ENCODE measurements at regions not wholly inside any gene's neighbourhood (a gene's known extent, or its start where the extent isn't known, plus 50 kb on each side); places are given as distances from the start of the nearest gene placed in this dataset.
A peak's percentile ranks its signal among the peaks of the same experiment; 100 is the strongest.

- intact Hi-C loops (cut with DNase I) = no loop called here
- no peaks in the 10 kb centered on the region for H3K27me3 ChIP-seq (ENCODE audit: low read depth)
- H3K4me3 ChIP-seq = no peak overlapping the region
- no peak for TF ChIP-seq CTCF (IDR thresholded peaks at IDR 0.05)
- peak overlapping the region; percentile 54 for H3K27ac ChIP-seq
- no peaks in the 10 kb centered on the region for H3K36me3 ChIP-seq
- ATAC-seq (peak; percentile 33 to 36), DNase-seq (no peak)
- H3K9me3 ChIP-seq = no peaks in the 10 kb centered on the region
- H3K4me1 ChIP-seq = peaks cover 45% of the 10 kb centered on the region
Measured at GRCh38 chr10:113493882-113494301, 59.0 kb upstream of the HABP2 start.

GRCh38 chr10:113494761-113495160 is 58.1 kb upstream of the HABP2 start:
- no peak for TF ChIP-seq CTCF (IDR thresholded peaks at IDR 0.05)
- DNase-seq (no peak), ATAC-seq (no peak)
- intact Hi-C loops (cut with DNase I) = no loop called here
- Histone ChIP-seq H3K36me3 (no peaks in the 10 kb centered on the region), H3K4me1 (peaks cover 53% of the 10 kb centered on the region), H3K4me3 (no peak overlapping the region), H3K27me3 (ENCODE audit: low read depth) (no peaks in the 10 kb centered on the region), H3K27ac (peak overlapping the region; percentile 54), H3K9me3 (no peaks in the 10 kb centered on the region)

- DNase-seq = no peak
- H3K4me3 ChIP-seq = no peak overlapping the region
- TF ChIP-seq CTCF (IDR thresholded peaks at IDR 0.05) = no peak
- no peaks in the 10 kb centered on the region for H3K36me3 ChIP-seq
- no peak overlapping the region for H3K27ac ChIP-seq
- peaks cover 57% of the 10 kb centered on the region for H3K4me1 ChIP-seq
- H3K27me3 ChIP-seq (ENCODE audit: low read depth) = no peaks in the 10 kb centered on the region
- intact Hi-C loops (cut with DNase I) = no loop called here
- no peak for ATAC-seq
- H3K9me3 ChIP-seq = no peaks in the 10 kb centered on the region
Measured at GRCh38 chr10:113495553-113495952, 57.3 kb upstream of the HABP2 start.

- no peaks in the 10 kb centered on the region for H3K36me3 ChIP-seq
- intact Hi-C loops (cut with DNase I) = no loop called here
- no peak for ATAC-seq
- no peak for TF ChIP-seq CTCF (IDR thresholded peaks at IDR 0.05)
- no peaks in the 10 kb centered on the region for H3K9me3 ChIP-seq
- no peak for DNase-seq
- H3K4me1 ChIP-seq = peaks cover 57% of the 10 kb centered on the region
- H3K27me3 ChIP-seq (ENCODE audit: low read depth) = no peaks in the 10 kb centered on the region
- H3K4me3 ChIP-seq = no peak overlapping the region
- peak overlapping the region; percentile 33 for H3K27ac ChIP-seq
Measured at GRCh38 chr10:113496111-113497109, 56.4 kb upstream of the HABP2 start.

GRCh38 chr10:113497198-113497597 is 55.7 kb upstream of the HABP2 start:
- no peak for DNase-seq
- no peak for ATAC-seq
- no peaks in the 10 kb centered on the region for H3K27me3 ChIP-seq (ENCODE audit: low read depth)
- no peak overlapping the region for H3K4me3 ChIP-seq
- no peak for TF ChIP-seq CTCF (IDR thresholded peaks at IDR 0.05)
- intact Hi-C loops (cut with DNase I) = no loop called here
- H3K27ac ChIP-seq = peak overlapping the region; percentile 3
- H3K9me3 ChIP-seq = no peaks in the 10 kb centered on the region
- peaks cover 57% of the 10 kb centered on the region for H3K4me1 ChIP-seq
- H3K36me3 ChIP-seq = no peaks in the 10 kb centered on the region
